Progenitor cell of endocrine pancreas (in vitro differentiated cells): ENCODE measurements at regions not wholly inside any gene's neighbourhood (a gene's known extent, or its start where the extent isn't known, plus 50 kb on each side); places are given as distances from the start of the nearest gene placed in this dataset.

Experiments
- DNase-seq: peaks from one replicate; pipeline ENCODE4 v3.0.0; 2021; ENCODE audit warnings: low spot score; ENCODE audit not compliant: unreplicated experiment
- H3K27ac Mint-ChIP-seq: 2 replicates; pipeline ENCODE4 v1.8.0; 2021; ENCODE audit warnings: mild to moderate bottlenecking, moderate library complexity, mixed read lengths
- H3K27me3 Mint-ChIP-seq: 2 replicates; pipeline ENCODE4 v1.8.0; 2021; ENCODE audit warnings: mixed read lengths
- H3K36me3 Mint-ChIP-seq: 2 replicates; pipeline ENCODE4 v1.8.0; 2022; ENCODE audit warnings: mixed read lengths; ENCODE audit not compliant: insufficient read depth
- H3K4me1 Mint-ChIP-seq: 2 replicates; pipeline ENCODE4 v1.8.0; 2021; ENCODE audit warnings: low read depth, mixed read lengths
- H3K4me3 Mint-ChIP-seq: 2 replicates; pipeline ENCODE4 v1.8.0; 2021; ENCODE audit warnings: low read depth, mild to moderate bottlenecking, moderate library complexity, mixed read lengths
- H3K9me3 Mint-ChIP-seq: 2 replicates; pipeline ENCODE4 v1.8.0; 2021; ENCODE audit warnings: low read depth, mixed read lengths
- CTCF ChIP-seq: fragments of 200-600 bp; sonication (generic); IDR thresholded peaks from one replicate; pipeline ENCODE4 v1.5.0; 2021; ENCODE audit warnings: antibody characterized with exemption, mild to moderate bottlenecking; ENCODE audit not compliant: unreplicated experiment

- Mint-ChIP-seq H3K27ac (no peak overlapping the region), H3K36me3 (peaks cover 7% of the 10 kb centered on the region), H3K9me3 (peaks cover 10% of the 10 kb centered on the region), H3K4me3 (no peak overlapping the region), H3K27me3 (no peaks in the 10 kb centered on the region), H3K4me1 (no peaks in the 10 kb centered on the region)
- no peak for DNase-seq
- TF ChIP-seq CTCF, result no peak
Observed at GRCh38 chr16:72657791-72658190, 390.1 kb downstream of the ZFHX3 start.

GRCh38 chr16:72657164-72657563, 390.8 kb downstream of the ZFHX3 start:
- Mint-ChIP-seq H3K4me1 (no peaks in the 10 kb centered on the region), H3K9me3 (peaks cover 14% of the 10 kb centered on the region)

GRCh38 chr16:72654535-72654934, 393.4 kb downstream of the ZFHX3 start:
- Mint-ChIP-seq H3K36me3 (peaks cover 11% of the 10 kb centered on the region), H3K9me3 (peaks cover 15% of the 10 kb centered on the region), H3K4me3 (no peak overlapping the region), H3K4me1 (no peaks in the 10 kb centered on the region), H3K27ac (no peak overlapping the region), H3K27me3 (no peaks in the 10 kb centered on the region)
- no peak for DNase-seq
- TF ChIP-seq CTCF, result no peak

More at GRCh38 chr16:72657164-72657563, 390.8 kb downstream of the ZFHX3 start:
- Mint-ChIP-seq H3K27me3 (no peaks in the 10 kb centered on the region), H3K4me3 (no peak overlapping the region), H3K36me3 (peaks cover 9% of the 10 kb centered on the region), H3K27ac (no peak overlapping the region)
- TF ChIP-seq CTCF, result no peak
- DNase-seq, result no peak

GRCh38 chr16:72649254-72649944, 398.5 kb downstream of the ZFHX3 start:
- no peak overlapping the region for H3K27ac Mint-ChIP-seq

GRCh38 chr16:72646615-72647014, 401.3 kb downstream of the ZFHX3 start:
- no peak for TF ChIP-seq CTCF
- H3K9me3 Mint-ChIP-seq, result peaks cover 11% of the 10 kb centered on the region

More at GRCh38 chr16:72649254-72649944, 398.5 kb downstream of the ZFHX3 start:
- DNase-seq, result no peak
- no peaks in the 10 kb centered on the region for H3K27me3 Mint-ChIP-seq
- TF ChIP-seq CTCF, result no peak
- peaks cover 17% of the 10 kb centered on the region for H3K9me3 Mint-ChIP-seq
- no peak overlapping the region for H3K4me3 Mint-ChIP-seq
- no peaks in the 10 kb centered on the region for H3K4me1 Mint-ChIP-seq
- peaks cover 11% of the 10 kb centered on the region for H3K36me3 Mint-ChIP-seq

More at GRCh38 chr16:72646615-72647014, 401.3 kb downstream of the ZFHX3 start:
- Mint-ChIP-seq H3K36me3 (peaks cover 2% of the 10 kb centered on the region), H3K4me3 (no peak overlapping the region), H3K27me3 (no peaks in the 10 kb centered on the region), H3K4me1 (no peaks in the 10 kb centered on the region), H3K27ac (no peak overlapping the region)
- no peak for DNase-seq
